HG03575 (cell line): ENCODE measurements at regions not wholly inside any gene's neighbourhood (a gene's known extent, or its start where the extent isn't known, plus 50 kb on each side); places are given as distances from the start of the nearest gene placed in this dataset.
"Not testable (repeated sequence)": the region's sequence is repeated elsewhere in the genome, so short reads cannot be mapped to it uniquely, and the experiment has no call there.

ENCODE experiments used
- ATAC-seq: cut with Tn5 transposase; IDR thresholded peaks from one replicate; pipeline ENCODE4 v1.9.1; 2021; ENCODE audit not compliant: unreplicated experiment, insufficient number of reproducible peaks, low FRiP score; ENCODE audit errors: extremely low read depth

DNA sequence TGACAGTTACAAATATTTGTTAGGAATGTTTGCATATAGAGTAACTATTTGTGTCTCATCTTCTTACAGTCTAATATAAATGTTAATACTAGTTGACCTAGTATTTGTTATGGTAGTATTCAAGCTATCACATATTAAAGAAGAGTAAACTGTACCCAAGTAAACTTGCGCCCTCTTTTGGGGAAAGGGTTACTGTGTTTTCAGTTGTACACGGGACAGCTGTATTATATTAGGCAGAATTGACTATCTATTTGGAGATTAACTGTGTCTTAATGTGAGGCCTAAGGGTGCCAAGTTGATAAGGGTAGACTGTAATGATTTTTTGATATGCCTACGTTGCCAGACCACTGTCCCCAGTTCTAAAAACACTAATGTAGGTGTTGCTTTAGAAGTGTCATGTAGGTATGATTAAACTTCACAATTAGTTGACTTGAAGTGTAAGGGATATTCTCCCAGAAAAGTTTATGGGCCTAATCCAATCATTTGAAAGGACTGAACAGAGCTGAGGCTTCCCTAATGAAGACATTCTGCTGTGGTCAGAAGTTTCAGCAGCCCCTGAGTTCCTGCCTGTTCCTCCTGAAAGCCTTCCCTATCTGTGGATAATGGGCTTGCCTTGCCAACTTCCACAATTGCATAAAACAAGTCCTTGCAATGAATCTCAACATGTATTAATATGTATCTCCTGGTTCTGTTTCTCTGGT is 172.8 kb upstream of the CXCL13 start:
- no peak for ATAC-seq

- ATAC-seq: peak; percentile 71
These were observed 172.2 kb upstream of the CXCL13 start for GRCh38 chr4:77433418-77433733.

DNA sequence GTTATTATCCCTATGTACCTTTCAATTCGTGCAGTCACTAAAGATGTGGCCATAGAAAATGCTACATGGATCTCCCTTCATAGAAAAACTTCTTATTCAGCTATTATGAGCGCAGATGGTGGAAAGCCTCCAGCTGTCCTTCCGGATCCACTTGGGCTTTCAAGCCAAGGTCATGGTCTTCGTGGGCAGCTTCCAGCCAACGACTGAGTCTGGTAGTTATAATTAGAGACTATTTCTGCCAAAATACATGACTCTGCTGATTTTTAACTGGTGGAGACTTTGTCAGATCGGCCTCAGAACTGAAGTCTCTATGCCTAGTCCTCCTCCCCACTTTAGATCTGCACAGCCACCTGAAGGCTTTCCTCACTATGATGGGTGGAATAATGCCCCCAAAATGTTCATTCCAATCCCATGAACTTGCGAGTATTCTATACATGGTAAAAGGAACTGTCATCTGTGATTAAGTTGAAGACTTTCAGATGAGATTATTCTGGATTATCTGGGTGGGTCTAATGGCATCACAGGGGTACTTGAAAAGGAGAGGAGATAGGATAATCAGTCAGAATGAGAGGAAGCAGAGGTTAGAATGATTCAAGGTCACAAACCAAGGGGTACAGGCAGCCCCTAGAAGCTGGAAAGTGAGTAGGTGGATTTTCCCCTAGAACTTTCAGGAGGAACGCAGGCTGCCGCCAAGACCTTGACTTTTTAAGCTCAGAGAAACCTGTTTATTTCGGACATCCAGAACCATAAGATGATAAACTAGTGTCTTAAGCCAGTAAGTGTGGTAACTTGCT is 171.1 kb upstream of the CXCL13 start:
- no peak for ATAC-seq

DNA sequence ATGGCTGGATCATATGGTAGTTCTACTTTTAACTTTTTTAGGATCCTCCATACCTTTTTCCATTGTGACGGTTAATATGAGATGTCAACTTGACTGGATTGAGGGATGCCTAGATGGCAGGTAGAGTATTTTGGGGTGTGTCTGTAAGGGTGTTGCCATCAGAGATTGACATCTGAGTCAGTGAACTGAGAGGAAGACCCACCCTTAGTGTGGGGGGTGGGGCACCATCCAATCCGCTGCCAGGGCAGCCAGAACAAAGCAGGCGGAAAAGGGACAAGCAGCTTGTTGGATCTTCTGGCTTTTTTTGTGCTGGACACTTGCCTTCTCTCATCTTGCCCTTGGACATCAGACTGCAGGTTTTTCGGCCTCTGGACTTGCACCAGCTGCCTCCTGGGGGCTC is 168.5 kb upstream of the CXCL13 start:
- ATAC-seq: no peak

GRCh38 chr4:77438549-77438948 is 167.1 kb upstream of the CXCL13 start:
- ATAC-seq: no peak

DNA sequence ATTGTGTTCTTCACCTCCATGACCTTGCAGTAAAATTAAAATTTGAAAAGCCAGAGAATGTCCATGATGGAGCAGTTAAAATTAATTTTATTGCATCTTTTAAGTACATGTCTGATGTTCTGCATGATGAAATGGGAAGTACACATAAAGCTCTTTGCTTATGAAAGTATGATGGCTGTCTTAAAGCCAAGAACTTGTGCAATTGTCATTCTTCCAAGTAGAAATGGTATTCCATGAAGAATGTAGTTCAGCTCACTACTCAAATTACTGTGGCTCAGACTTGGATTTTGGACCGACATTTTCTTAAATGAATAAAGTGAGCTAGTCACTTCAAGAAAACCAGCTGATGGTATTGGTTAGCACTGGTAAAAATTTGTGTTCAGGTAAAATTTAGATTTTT is 161.7 kb upstream of the CXCL13 start:
- no peak for ATAC-seq

GRCh38 chr4:77445823-77446222 is 159.8 kb upstream of the CXCL13 start:
- ATAC-seq: no peak

- ATAC-seq: no peak
These were observed 159.0 kb upstream of the CXCL13 start for GRCh38 chr4:77446601-77447000.

DNA sequence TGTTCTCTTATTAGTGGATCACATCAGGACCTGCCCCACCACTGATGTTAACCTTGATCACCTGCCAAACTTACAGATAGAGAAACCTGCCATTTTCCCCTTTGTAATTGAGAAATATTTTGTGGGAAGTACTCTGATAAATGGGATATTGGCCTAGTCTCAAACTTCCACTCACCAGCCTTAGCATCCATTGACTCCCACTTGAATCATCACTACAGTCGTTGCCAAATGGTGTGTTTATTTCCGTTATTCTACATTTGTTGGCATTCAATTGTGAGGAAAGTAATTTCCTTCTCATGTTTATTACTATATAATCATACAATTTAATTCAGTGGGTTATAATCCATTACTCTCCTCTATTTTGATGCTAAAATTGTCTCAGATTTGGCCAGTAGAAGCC is 156.4 kb upstream of the CXCL13 start:
- no peak for ATAC-seq

DNA sequence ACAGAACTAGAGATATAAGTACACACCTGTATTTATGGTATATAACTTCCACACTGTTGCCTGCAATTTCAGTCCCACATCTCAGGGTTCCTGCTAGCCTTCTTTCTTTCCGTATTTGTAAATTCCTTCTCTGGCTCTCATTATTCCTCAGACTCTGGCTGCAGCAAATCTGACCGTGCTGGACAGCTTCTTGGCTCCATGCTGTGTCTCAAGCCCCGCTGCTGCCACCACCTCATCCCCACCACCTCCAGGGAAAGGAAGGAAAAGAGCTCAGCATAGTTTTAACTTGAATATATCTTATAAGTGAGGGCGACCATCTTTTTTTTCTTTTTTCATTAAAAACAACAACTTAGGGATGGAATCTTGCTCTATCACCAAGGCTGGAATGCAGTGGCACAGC is 155.6 kb upstream of the CXCL13 start:
- ATAC-seq: no peak

- no peak for ATAC-seq
These were observed 154.1 kb upstream of the CXCL13 start for GRCh38 chr4:77451530-77451929.

- ATAC-seq: not testable (repeated sequence)
These were observed 153.5 kb upstream of the CXCL13 start for GRCh38 chr4:77452117-77452516.

DNA sequence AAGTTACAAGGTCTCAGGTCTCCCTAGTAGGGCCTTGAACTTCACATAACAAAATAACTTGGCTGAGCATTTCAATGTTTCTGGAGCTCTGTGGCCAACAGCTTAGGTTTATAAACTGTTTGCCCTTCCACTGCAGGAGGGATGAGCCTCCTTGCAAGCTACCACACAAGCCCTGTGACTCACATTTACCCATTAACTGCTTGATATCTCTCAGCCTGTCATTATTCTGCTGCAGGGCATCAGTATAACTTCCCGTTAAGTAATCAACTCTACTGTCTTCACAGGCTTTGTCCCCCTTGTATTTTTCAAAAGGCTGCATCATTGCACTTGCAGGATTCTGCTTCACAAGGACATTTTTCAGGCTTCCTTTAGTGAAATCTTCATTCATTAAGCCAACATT is 151.7 kb upstream of the CXCL13 start:
- no peak for ATAC-seq

DNA sequence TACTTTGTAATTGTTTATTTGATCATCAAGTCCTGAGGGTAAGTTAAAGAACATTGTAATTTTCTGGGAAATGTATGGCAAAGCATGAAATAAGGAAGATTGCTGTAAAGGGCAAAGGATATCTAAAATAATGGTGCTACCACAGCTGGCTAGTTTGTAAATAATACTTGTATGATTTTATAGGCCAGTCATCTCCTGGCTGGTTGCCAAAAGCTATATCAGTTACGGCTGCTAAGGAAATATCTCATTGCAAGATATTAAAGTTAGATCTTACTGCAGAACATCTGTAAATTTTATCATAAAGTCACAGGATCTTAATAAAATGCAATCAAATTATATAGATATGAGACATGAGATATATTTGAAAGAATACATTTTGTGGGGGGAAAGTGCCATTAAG is 150.8 kb upstream of the CXCL13 start:
- no peak for ATAC-seq

DNA sequence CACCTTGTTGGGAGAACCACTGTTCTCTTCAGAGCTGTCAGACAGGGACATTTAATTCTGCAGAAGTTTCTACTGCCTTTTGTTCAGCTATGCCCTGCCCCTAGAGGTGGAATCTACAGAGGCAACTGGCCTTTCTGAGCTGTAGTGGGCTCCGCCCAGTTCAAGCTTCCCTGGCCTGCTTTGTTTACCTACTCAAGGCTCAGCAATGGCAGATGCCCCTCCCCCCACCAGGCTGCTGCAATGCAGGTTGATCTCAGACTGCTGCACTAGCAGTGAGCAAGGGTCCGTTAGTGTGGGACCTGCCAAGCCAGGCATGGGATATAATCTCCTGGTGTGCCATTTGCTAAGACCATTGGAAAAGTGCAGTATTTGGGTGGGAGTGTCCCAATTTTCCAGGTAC is 141.5 kb upstream of the CXCL13 start:
- ATAC-seq: not testable (repeated sequence)

GRCh38 chr4:77465271-77465670 is 140.3 kb upstream of the CXCL13 start:
- ATAC-seq: no peak

DNA sequence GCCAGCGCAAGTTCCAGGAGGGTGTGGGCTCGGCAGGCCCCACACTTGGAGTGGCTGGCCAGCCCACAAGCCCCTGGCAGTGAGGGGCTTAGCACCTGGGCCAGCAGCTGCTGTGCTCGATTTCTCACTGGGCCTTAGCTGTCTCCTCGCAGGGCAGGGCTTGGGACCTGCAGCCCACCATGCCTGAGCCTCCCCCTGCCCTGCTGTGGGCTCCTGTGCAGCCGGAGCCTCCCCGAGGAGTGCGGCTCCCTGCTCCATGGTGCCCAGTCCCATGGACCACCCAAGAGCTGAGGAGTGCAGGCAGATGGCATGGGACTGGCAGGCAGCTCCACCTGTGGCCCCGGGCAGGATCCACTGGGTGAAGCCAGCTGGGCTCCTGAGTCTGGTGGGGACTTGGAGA is 139.2 kb upstream of the CXCL13 start:
- no peak for ATAC-seq

- no peak for ATAC-seq
These were observed 133.7 kb upstream of the CXCL13 start for GRCh38 chr4:77471821-77472495.

- ATAC-seq: no peak
These were observed 132.1 kb upstream of the CXCL13 start for GRCh38 chr4:77473509-77473908.

DNA sequence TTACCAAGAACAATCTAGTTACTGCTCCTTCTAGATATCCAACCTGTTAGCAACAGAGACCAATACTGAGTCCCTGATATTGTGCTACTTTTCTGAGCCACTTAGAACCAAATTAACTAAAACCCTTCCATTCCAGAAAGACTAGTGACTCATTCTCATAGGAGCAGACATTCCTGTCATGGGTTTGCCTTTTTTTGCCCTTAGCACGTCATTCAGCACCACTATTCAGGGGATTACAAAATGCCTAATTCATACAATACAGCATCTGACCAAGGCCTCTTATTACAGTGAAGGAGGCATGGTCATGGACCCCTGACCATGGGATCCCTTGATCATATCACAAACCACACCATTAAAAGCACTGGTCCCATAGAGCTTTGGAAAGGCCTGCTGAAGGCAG is 123.8 kb upstream of the CXCL13 start:
- ATAC-seq: no peak
